K562 (cell line): ENCODE measurements at regions not wholly inside any gene's neighbourhood (a gene's known extent, or its start where the extent isn't known, plus 50 kb on each side); places are given as distances from the start of the nearest gene placed in this dataset.

Experiments used
- ATAC-seq: fragments of 200-7000 bp; cut with Tn5 transposase; 3 replicates; pipeline ENCODE4 v1.9.1; 2020; ENCODE audit warnings: moderate library complexity
- BruUV-seq: library from RNA; stranded (reverse); fragments of 400-500 nt; replicated peaks from 2 replicates; lab custom pipeline; 2021; lab: Mats Ljungman, UMichigan
- CTCF ChIA-PET: fragments of 300-600 bp; formaldehyde crosslinking; extraction: SDS; loops from one replicate; lab custom pipeline; 2021; ENCODE audit warnings: low intra/inter-chr PET ratio; lab: Yijun Ruan, JAX
- POLR2A ChIA-PET: fragments of 300-600, 350-650 bp; sonication (Branson Sonifier 250); formaldehyde crosslinking; extraction: SDS; loops from one replicate; lab custom pipeline; 2021; ENCODE audit warnings: antibody characterized with exemption, inconsistent platforms; lab: Yijun Ruan, JAX
- DNase-seq, 4 experiments: peaks; one replicate each; pipeline versions ENCODE4 v3.0.0 to v3.0.0-alpha.2; 2011 to 2018; ENCODE audit warnings: low spot score in 3 of 4, mixed read lengths in 3 of 4; ENCODE audit errors: extremely low read depth in 1 of 4
- FAIRE-seq: peaks from 2 replicates; lab custom pipeline; 2011; peaks lifted over from hg19 to GRCh38; lab: Jason Lieb, UNC
- H2AFZ ChIP-seq: 2 replicates; pipeline ENCODE4 v1.6.0; 2011; ENCODE audit warnings: low read depth, low read length, control low read depth, inconsistent platforms
- H3K27ac ChIP-seq: fragments of 200-600 bp; 3 replicates; pipeline ENCODE4 v1.8.0; 2011; ENCODE audit warnings: low read depth, mild to moderate bottlenecking, control low read depth, inconsistent platforms, low read length, moderate library complexity, mixed read lengths; ENCODE audit errors: extremely low read depth
- H3K27me3 ChIP-seq, 2 experiments: fragments of 300-600 bp in 1 of 2; 2 replicates in 1 of 2; 3 replicates in 1 of 2; pipeline versions ENCODE4 v1.6.0 to v1.8.0; 2011; ENCODE audit warnings: inconsistent platforms in 2 of 2, low read length in 2 of 2, mild to moderate bottlenecking in 1 of 2, mixed read lengths in 1 of 2, moderate library complexity in 1 of 2; ENCODE audit not compliant: control insufficient read depth in 2 of 2, insufficient read depth in 2 of 2
- H3K36me3 ChIP-seq: fragments of 300-600 bp; 3 replicates; pipeline ENCODE4 v1.8.0; 2011; ENCODE audit warnings: mild to moderate bottlenecking, low read length, inconsistent platforms; ENCODE audit not compliant: control insufficient read depth, insufficient read depth
- H3K4me1 ChIP-seq, 2 experiments: fragments of 200-600 bp in 1 of 2; replicated peaks in 1 of 2; 2 replicates in 1 of 2; 3 replicates in 1 of 2; pipeline versions ENCODE4 v1.5.1 to v1.8.0; 2011; ENCODE audit warnings: inconsistent platforms in 2 of 2, low read length in 2 of 2, mild to moderate bottlenecking in 1 of 2, mixed read lengths in 1 of 2, moderate library complexity in 1 of 2; ENCODE audit not compliant: control insufficient read depth in 2 of 2, insufficient read depth in 2 of 2
- H3K4me2 ChIP-seq: 2 replicates; pipeline ENCODE4 v1.6.1; 2011; ENCODE audit warnings: low read length, control low read depth, inconsistent platforms, mixed read lengths; ENCODE audit not compliant: insufficient read depth
- H3K4me3 ChIP-seq: fragments of 200-600 bp; sonication (generic), shearing (Covaris generic); 2 replicates; pipeline ENCODE4 v1.5.1; 2016; ENCODE audit warnings: control low read depth, inconsistent platforms
- H3K79me2 ChIP-seq: fragments of 200-600 bp; 3 replicates; pipeline ENCODE4 v1.8.0; 2011; ENCODE audit warnings: low read length, inconsistent platforms; ENCODE audit not compliant: control insufficient read depth, insufficient read depth
- H3K9ac ChIP-seq, 2 experiments: 2 replicates each; pipeline versions ENCODE4 v1.6.0 to v1.6.1; 2011; ENCODE audit warnings: low read depth in 2 of 2, low read length in 2 of 2, control low read depth in 1 of 2, inconsistent platforms in 1 of 2, mild to moderate bottlenecking in 1 of 2, mixed read lengths in 1 of 2; ENCODE audit not compliant: insufficient read depth in 1 of 2
- H3K9me1 ChIP-seq: one replicate; pipeline ENCODE4 v1.6.0; 2011; ENCODE audit warnings: inconsistent platforms, mild to moderate bottlenecking, low read length, moderate library complexity; ENCODE audit not compliant: control insufficient read depth, insufficient read depth
- H3K9me3 ChIP-seq: replicated peaks from 2 replicates; pipeline ENCODE4 v1.5.1; 2011; ENCODE audit warnings: low read depth, low read length, inconsistent platforms; ENCODE audit not compliant: control insufficient read depth, insufficient read depth
- H4K20me1 ChIP-seq: replicated peaks from 2 replicates; pipeline ENCODE4 v1.6.1; 2011; ENCODE audit warnings: low read length, inconsistent platforms, mixed read lengths; ENCODE audit not compliant: control insufficient read depth, insufficient read depth
- WGBS: fragments of 100-300 bp; shearing (Covaris generic); methylation state at CpG from one replicate; pipeline ENCODE4 v1.1.6; 2016; ENCODE audit warnings: low coverage, mixed read lengths; ENCODE audit not compliant: insufficient coverage; ENCODE audit errors: missing lambda C conversion rate; 5-methylcytosine and 5-hydroxymethylcytosine counted together
- in situ Hi-C: fragments of 300-500 bp; cut with MboI; formaldehyde crosslinking; loops from 4 replicates; pipeline ENCODE4 v1.15.0; 2018; ENCODE audit warnings: inconsistent platforms, mixed read lengths
- intact Hi-C: fragments of 100-400 bp; cut with micrococcal nuclease; formaldehyde crosslinking; loops from 2 replicates; pipeline ENCODE4 v1.14.2; 2022
- TF ChIP-seq, protein P1 (sequence below): fragments of 450-650 bp; IDR thresholded peaks from 2 replicates; pipeline ENCODE4 v1.6.1; 2018; ENCODE audit not compliant: partially characterized antibody
- TF ChIP-seq, protein P2 (sequence below), 2 experiments: IDR thresholded peaks; 2 replicates each; pipeline ENCODE4 v1.6.1; 2011; ENCODE audit warnings: borderline replicate concordance in 1 of 2, control low read depth in 1 of 2, low read depth in 1 of 2, low read length in 1 of 2, mild to moderate bottlenecking in 1 of 2, mixed read lengths in 1 of 2, moderate library complexity in 1 of 2; ENCODE audit not compliant: insufficient read depth in 1 of 2, insufficient read length in 1 of 2, poor library complexity in 1 of 2, severe bottlenecking in 1 of 2; ENCODE audit errors: extremely low read depth in 1 of 2

DNA sequence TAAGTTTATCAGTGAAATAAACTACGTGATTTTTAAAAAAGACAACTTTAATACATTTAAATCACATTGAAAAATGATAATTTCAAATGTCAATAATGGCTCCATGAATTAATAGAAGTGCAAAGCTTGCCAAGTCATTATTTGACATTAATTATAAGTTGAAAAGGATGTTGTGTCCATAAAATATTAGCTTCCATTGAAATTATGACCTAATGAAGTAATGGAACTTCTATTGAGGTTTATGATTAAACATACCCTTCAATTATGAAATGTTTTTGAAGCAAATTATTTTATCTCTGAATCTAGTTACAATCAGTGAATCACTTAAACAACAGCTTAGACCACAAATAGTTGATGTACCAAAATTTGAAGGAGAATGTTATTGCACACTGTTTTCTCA is 144.2 kb downstream of the SLITRK6 start:
- ChIA-PET CTCF (no interaction called here), POLR2A (no interaction called here)
- no peak for ATAC-seq
- in situ Hi-C loops: no loop called here
- no peaks in the 10 kb centered on the region for H3K79me2 ChIP-seq
- no peak for FAIRE-seq
- DNase-seq: no peak
- no peaks in the 10 kb centered on the region for H3K4me1 ChIP-seq
- no peak overlapping the region for H3K4me3 ChIP-seq
- no peaks in the 10 kb centered on the region; the same call in 1 of the 2 replicates for H3K9me3 ChIP-seq
- intact Hi-C loops: no loop called here
- H3K27me3 ChIP-seq: no peaks in the 10 kb centered on the region
- no TSS peak for BruUV-seq
- H2AFZ ChIP-seq: no peak overlapping the region
- H3K36me3 ChIP-seq: no peaks in the 10 kb centered on the region
- no peaks in the 10 kb centered on the region for H4K20me1 ChIP-seq
- H3K9ac ChIP-seq: no peak overlapping the region
- TF ChIP-seq, protein P1, sequence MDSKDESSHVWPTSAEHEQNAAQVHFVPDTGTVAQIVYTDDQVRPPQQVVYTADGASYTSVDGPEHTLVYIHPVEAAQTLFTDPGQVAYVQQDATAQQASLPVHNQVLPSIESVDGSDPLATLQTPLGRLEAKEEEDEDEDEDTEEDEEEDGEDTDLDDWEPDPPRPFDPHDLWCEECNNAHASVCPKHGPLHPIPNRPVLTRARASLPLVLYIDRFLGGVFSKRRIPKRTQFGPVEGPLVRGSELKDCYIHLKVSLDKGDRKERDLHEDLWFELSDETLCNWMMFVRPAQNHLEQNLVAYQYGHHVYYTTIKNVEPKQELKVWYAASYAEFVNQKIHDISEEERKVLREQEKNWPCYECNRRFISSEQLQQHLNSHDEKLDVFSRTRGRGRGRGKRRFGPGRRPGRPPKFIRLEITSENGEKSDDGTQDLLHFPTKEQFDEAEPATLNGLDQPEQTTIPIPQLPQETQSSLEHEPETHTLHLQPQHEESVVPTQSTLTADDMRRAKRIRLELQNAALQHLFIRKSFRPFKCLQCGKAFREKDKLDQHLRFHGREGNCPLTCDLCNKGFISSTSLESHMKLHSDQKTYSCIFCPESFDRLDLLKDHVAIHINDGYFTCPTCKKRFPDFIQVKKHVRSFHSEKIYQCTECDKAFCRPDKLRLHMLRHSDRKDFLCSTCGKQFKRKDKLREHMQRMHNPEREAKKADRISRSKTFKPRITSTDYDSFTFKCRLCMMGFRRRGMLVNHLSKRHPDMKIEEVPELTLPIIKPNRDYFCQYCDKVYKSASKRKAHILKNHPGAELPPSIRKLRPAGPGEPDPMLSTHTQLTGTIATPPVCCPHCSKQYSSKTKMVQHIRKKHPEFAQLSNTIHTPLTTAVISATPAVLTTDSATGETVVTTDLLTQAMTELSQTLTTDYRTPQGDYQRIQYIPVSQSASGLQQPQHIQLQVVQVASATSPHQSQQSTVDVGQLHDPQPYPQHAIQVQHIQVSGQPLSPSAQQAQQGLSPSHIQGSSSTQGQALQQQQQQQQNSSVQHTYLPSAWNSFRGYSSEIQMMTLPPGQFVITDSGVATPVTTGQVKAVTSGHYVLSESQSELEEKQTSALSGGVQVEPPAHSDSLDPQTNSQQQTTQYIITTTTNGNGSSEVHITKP: no peak
- TF ChIP-seq, protein P2, sequence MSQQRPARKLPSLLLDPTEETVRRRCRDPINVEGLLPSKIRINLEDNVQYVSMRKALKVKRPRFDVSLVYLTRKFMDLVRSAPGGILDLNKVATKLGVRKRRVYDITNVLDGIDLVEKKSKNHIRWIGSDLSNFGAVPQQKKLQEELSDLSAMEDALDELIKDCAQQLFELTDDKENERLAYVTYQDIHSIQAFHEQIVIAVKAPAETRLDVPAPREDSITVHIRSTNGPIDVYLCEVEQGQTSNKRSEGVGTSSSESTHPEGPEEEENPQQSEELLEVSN (IDR thresholded peaks at IDR 0.05; ENCODE audit: borderline replicate concordance in 1 of 2, extremely low read depth in 1 of 2, insufficient read depth in 1 of 2, insufficient read length in 1 of 2, low read depth in 1 of 2, low read length in 1 of 2, poor library complexity in 1 of 2, severe bottlenecking in 1 of 2): no peak
- TF ChIP-seq, all 486 proteins: peak for 0
- Histone ChIP-seq H3K9me1 (no peaks in the 10 kb centered on the region), H3K4me2 (no peak overlapping the region), H3K27ac (no peak overlapping the region)
- 0% methylated on average over 1 of the region's 1 CpG for WGBS
